T-cell (primary cell): ENCODE measurements at regions not wholly inside any gene's neighbourhood (a gene's known extent, or its start where the extent isn't known, plus 50 kb on each side); places are given as distances from the start of the nearest gene placed in this dataset.

Experiments used
- ATAC-seq, 4 experiments: fragments of 200-7000 bp in 3 of 4; fragments of 150-1000 bp in 1 of 4; cut with Tn5 transposase; replicated peaks in 1 of 4; 1 replicate in 3 of 4; 2 replicates in 1 of 4; pipeline ENCODE4 v1.10.0; 2021; ENCODE audit warnings: moderate library complexity in 3 of 4, mild to moderate bottlenecking in 2 of 4, moderate number of reproducible peaks in 1 of 4
- CTCF ChIA-PET, 2 donors: fragments of 300-600 bp; sonication (Branson Sonifier 250); formaldehyde crosslinking; loops; one replicate each; lab custom pipeline; 2022; ENCODE audit warnings: antibody characterized with exemption in 2 of 2; lab: Charles Lee
- POLR2A ChIA-PET, 2 donors: fragments of 300-600 bp; sonication (Branson Sonifier 250); formaldehyde crosslinking; loops; one replicate each; lab custom pipeline; 2022; ENCODE audit warnings: antibody characterized with exemption in 2 of 2; lab: Charles Lee
- DNase-seq, 35 experiments: peaks; one replicate each; pipeline versions ENCODE4 v3.0.0 to v3.0.0-alpha.2; 2013 to 2023
- H3K27ac ChIP-seq: one replicate; pipeline ENCODE4 v1.5.1; 2013; ENCODE audit warnings: low read length
- H3K27me3 ChIP-seq, 2 experiments: replicated peaks in 1 of 2; 1 replicate in 1 of 2; 2 replicates in 1 of 2; pipeline versions ENCODE4 v1.6.1 to v1.7.0; 2013; ENCODE audit warnings: low read length in 1 of 2, mixed read lengths in 1 of 2; ENCODE audit not compliant: control insufficient read depth in 2 of 2, insufficient read depth in 2 of 2; ENCODE audit errors: extremely low read depth in 1 of 2
- H3K36me3 ChIP-seq, 2 donors: 1 replicate in 1 of 2; 2 replicates in 1 of 2; pipeline versions ENCODE4 v1.6.1 to v1.7.0; 2013; ENCODE audit warnings: low read length in 1 of 2; ENCODE audit not compliant: control insufficient read depth in 2 of 2, insufficient read depth in 1 of 2; ENCODE audit errors: extremely low read depth in 1 of 2
- H3K4me1 ChIP-seq, 2 experiments: 1 replicate in 1 of 2; 2 replicates in 1 of 2; pipeline versions ENCODE4 v1.6.1 to v1.7.0; 2013; ENCODE audit warnings: low read length in 2 of 2, mixed read lengths in 1 of 2; ENCODE audit not compliant: insufficient read depth in 2 of 2, control insufficient read depth in 1 of 2; ENCODE audit errors: extremely low read depth in 1 of 2
- H3K4me3 ChIP-seq, 2 donors: 1 replicate in 1 of 2; 2 replicates in 1 of 2; pipeline versions ENCODE4 v1.5.1 to v1.7.0; 2013; ENCODE audit warnings: mild to moderate bottlenecking in 2 of 2, low read length in 1 of 2, moderate library complexity in 1 of 2; ENCODE audit not compliant: control insufficient read depth in 1 of 2; ENCODE audit errors: extremely low read depth in 1 of 2
- H3K9me3 ChIP-seq: 2 replicates; pipeline ENCODE4 v1.7.0; 2013
- H3K27ac Mint-ChIP-seq, 2 donors: one replicate each; pipeline ENCODE4 v1.8.0; 2020 to 2021; ENCODE audit warnings: mild to moderate bottlenecking in 2 of 2, mixed read lengths in 2 of 2
- H3K27me3 Mint-ChIP-seq, 2 donors: one replicate each; pipeline ENCODE4 v1.8.0; 2021 to 2022; ENCODE audit warnings: mixed read lengths in 2 of 2
- H3K36me3 Mint-ChIP-seq: one replicate; pipeline ENCODE4 v1.8.0; 2021; ENCODE audit warnings: mixed read lengths
- H3K4me1 Mint-ChIP-seq, 3 donors: one replicate each; pipeline ENCODE4 v1.8.0; 2020 to 2022; ENCODE audit warnings: mixed read lengths in 3 of 3, mild to moderate bottlenecking in 1 of 3
- H3K4me3 Mint-ChIP-seq, 3 donors: one replicate each; pipeline ENCODE4 v1.8.0; 2020 to 2022; ENCODE audit warnings: mild to moderate bottlenecking in 3 of 3, mixed read lengths in 3 of 3, moderate library complexity in 3 of 3
- H3K9me3 Mint-ChIP-seq, 3 donors: one replicate each; pipeline ENCODE4 v1.8.0; 2020 to 2022; ENCODE audit warnings: mixed read lengths in 3 of 3
- WGBS: methylation state at CpG from one replicate; pipeline ENCODE4 v1.1.5; 2013; ENCODE audit warnings: missing lambda C conversion rate; ENCODE audit not compliant: insufficient coverage; 5-methylcytosine and 5-hydroxymethylcytosine counted together

GRCh38 chr5:174828804-174829510 is 104.6 kb downstream of the MSX2 start:
- no peak overlapping the region for H3K27ac Mint-ChIP-seq
- H3K4me3 ChIP-seq, result no peak overlapping the region
- H3K27me3 Mint-ChIP-seq, result peaks cover 10 to 16% of the 10 kb centered on the region in 2 donors
- ATAC-seq (no peak), DNase-seq (no peak)
- H3K36me3 Mint-ChIP-seq, result no peaks in the 10 kb centered on the region
- peaks cover 0 to 12% of the 10 kb centered on the region in 2 experiments for H3K27me3 ChIP-seq
- POLR2A ChIA-PET, result no interaction called here
- no peaks in the 10 kb centered on the region for H3K9me3 ChIP-seq
- 86% methylated on average over 5 of the region's 10 CpGs for WGBS
- CTCF ChIA-PET, result interaction anchor here in 1 of 2 donors (0.6 kb wide), 1 partner anchor 433 kb away, joined by 4 read pairs; no protein-coding TSS in a partner anchor
- H3K27ac ChIP-seq, result no peak overlapping the region
- no peaks in the 10 kb centered on the region for H3K4me1 Mint-ChIP-seq
- H3K9me3 Mint-ChIP-seq, result no peaks in the 10 kb centered on the region
- no peaks in the 10 kb centered on the region for H3K36me3 ChIP-seq
- no peaks in the 10 kb centered on the region for H3K4me1 ChIP-seq
- no peak overlapping the region for H3K4me3 Mint-ChIP-seq

- peaks cover 10 to 14% of the 10 kb centered on the region in 2 donors for H3K27me3 Mint-ChIP-seq
- H3K27ac ChIP-seq, result no peak overlapping the region
- no peak overlapping the region for H3K27ac Mint-ChIP-seq
- H3K4me1 ChIP-seq, result no peaks in the 10 kb centered on the region
- DNase-seq (no peak), ATAC-seq (no peak)
- no peak overlapping the region for H3K4me3 Mint-ChIP-seq
- H3K9me3 Mint-ChIP-seq, result no peaks in the 10 kb centered on the region
- H3K4me3 ChIP-seq, result no peak overlapping the region
- H3K27me3 ChIP-seq, result peaks cover 0 to 12% of the 10 kb centered on the region in 2 experiments
- POLR2A ChIA-PET, result no interaction called here
- H3K36me3 ChIP-seq, result no peaks in the 10 kb centered on the region
- no peaks in the 10 kb centered on the region for H3K9me3 ChIP-seq
- no peaks in the 10 kb centered on the region for H3K4me1 Mint-ChIP-seq
- no peaks in the 10 kb centered on the region for H3K36me3 Mint-ChIP-seq
- CTCF ChIA-PET, result no interaction called here
- WGBS, result 93% methylated on average over 3 of the region's 6 CpGs
Measured at GRCh38 chr5:174827558-174827957, 103.2 kb downstream of the MSX2 start.

- ATAC-seq (no peak), DNase-seq (no peak)
- H3K27me3 Mint-ChIP-seq, result peaks cover 10 to 12% of the 10 kb centered on the region in 2 donors
- H3K9me3 ChIP-seq, result no peaks in the 10 kb centered on the region
- H3K36me3 ChIP-seq, result no peaks in the 10 kb centered on the region
- WGBS, result 70% methylated on average over 3 of the region's 4 CpGs
- H3K9me3 Mint-ChIP-seq, result peaks cover 0 to 4% (median 0%) of the 10 kb centered on the region in 3 donors
- no peaks in the 10 kb centered on the region for H3K4me1 Mint-ChIP-seq
- H3K4me3 Mint-ChIP-seq, result no peak overlapping the region
- H3K4me1 ChIP-seq, result no peaks in the 10 kb centered on the region
- H3K27ac ChIP-seq, result no peak overlapping the region
- peaks cover 0 to 12% of the 10 kb centered on the region in 2 experiments for H3K27me3 ChIP-seq
- ChIA-PET CTCF (no interaction called here), POLR2A (no interaction called here)
- no peak overlapping the region for H3K27ac Mint-ChIP-seq
- no peaks in the 10 kb centered on the region for H3K36me3 Mint-ChIP-seq
- H3K4me3 ChIP-seq, result no peak overlapping the region
Measured at GRCh38 chr5:174825587-174825986, 101.2 kb downstream of the MSX2 start.

GRCh38 chr5:174818430-174818829 is 94.0 kb downstream of the MSX2 start:
- H3K9me3 ChIP-seq, result no peaks in the 10 kb centered on the region
- H3K27me3 Mint-ChIP-seq, result peaks cover 2 to 5% of the 10 kb centered on the region in 2 donors
- no peaks in the 10 kb centered on the region for H3K4me1 Mint-ChIP-seq
- H3K27ac ChIP-seq, result no peak overlapping the region
- H3K9me3 Mint-ChIP-seq, result peaks cover 8 to 11% (median 9%) of the 10 kb centered on the region in 3 donors
- H3K36me3 Mint-ChIP-seq, result no peaks in the 10 kb centered on the region
- no peaks in the 10 kb centered on the region for H3K4me1 ChIP-seq
- no CpG with 5 or more reads among the region's 2 CpGs for WGBS
- no peaks in the 10 kb centered on the region for H3K27me3 ChIP-seq
- POLR2A ChIA-PET, result no interaction called here
- no peak overlapping the region for H3K4me3 Mint-ChIP-seq
- H3K4me3 ChIP-seq, result no peak overlapping the region
- no peak overlapping the region for H3K27ac Mint-ChIP-seq
- ATAC-seq (no peak), DNase-seq (no peak)
- H3K36me3 ChIP-seq, result no peaks in the 10 kb centered on the region
- CTCF ChIA-PET, result interaction anchor here in 1 of 2 donors (1.0 kb wide), 1 partner anchor 399 kb away, joined by 3 read pairs; no protein-coding TSS in a partner anchor

- no CpG with 5 or more reads among the region's 1 CpG for WGBS
- ChIA-PET POLR2A (no interaction called here), CTCF (no interaction called here)
Measured at GRCh38 chr5:174817610-174818009, 93.2 kb downstream of the MSX2 start.

GRCh38 chr5:174816858-174817257 is 92.5 kb downstream of the MSX2 start:
- H3K4me3 Mint-ChIP-seq, result no peak overlapping the region
- H3K4me1 Mint-ChIP-seq, result no peaks in the 10 kb centered on the region
- CTCF ChIA-PET, result interaction anchor here in 1 of 2 donors (0.7 kb wide), 1 partner anchor 516 kb away, joined by 5 read pairs; no protein-coding TSS in a partner anchor
- H3K9me3 Mint-ChIP-seq, result peaks cover 8 to 11% (median 9%) of the 10 kb centered on the region in 3 donors
- DNase-seq (no peak), ATAC-seq (no peak)
- H3K4me3 ChIP-seq, result no peak overlapping the region
- peaks cover 2 to 4% of the 10 kb centered on the region in 2 donors for H3K27me3 Mint-ChIP-seq
- H3K36me3 Mint-ChIP-seq, result no peaks in the 10 kb centered on the region
- no peak overlapping the region for H3K27ac Mint-ChIP-seq
- POLR2A ChIA-PET, result no interaction called here
- no peaks in the 10 kb centered on the region for H3K36me3 ChIP-seq
- no peaks in the 10 kb centered on the region for H3K27me3 ChIP-seq
- H3K27ac ChIP-seq, result no peak overlapping the region
- no peaks in the 10 kb centered on the region for H3K9me3 ChIP-seq
- H3K4me1 ChIP-seq, result no peaks in the 10 kb centered on the region
- WGBS, result no CpG with 5 or more reads among the region's 2 CpGs

More at GRCh38 chr5:174817610-174818009, 93.2 kb downstream of the MSX2 start:
- no peak overlapping the region for H3K4me3 ChIP-seq
- ATAC-seq (no peak), DNase-seq (no peak)
- no peaks in the 10 kb centered on the region for H3K36me3 ChIP-seq
- no peaks in the 10 kb centered on the region for H3K4me1 Mint-ChIP-seq
- H3K9me3 ChIP-seq, result no peaks in the 10 kb centered on the region
- no peak overlapping the region for H3K4me3 Mint-ChIP-seq
- H3K4me1 ChIP-seq, result no peaks in the 10 kb centered on the region
- no peaks in the 10 kb centered on the region for H3K27me3 ChIP-seq
- no peaks in the 10 kb centered on the region for H3K36me3 Mint-ChIP-seq
- no peak overlapping the region for H3K27ac ChIP-seq
- peaks cover 8 to 11% (median 9%) of the 10 kb centered on the region in 3 donors for H3K9me3 Mint-ChIP-seq
- H3K27ac Mint-ChIP-seq, result no peak overlapping the region
- peaks cover 2 to 4% of the 10 kb centered on the region in 2 donors for H3K27me3 Mint-ChIP-seq
